GM23338 (cell line): ENCODE measurements at regions not wholly inside any gene's neighbourhood (a gene's known extent, or its start where the extent isn't known, plus 50 kb on each side); places are given as distances from the start of the nearest gene placed in this dataset.

Experiments
- CREB1 ChIP-seq: fragments of 250-450 bp; sonication (Bioruptor Pico); IDR thresholded peaks from 2 replicates; pipeline ENCODE4 v1.5.0; 2020; ENCODE audit warnings: low read depth, mild to moderate bottlenecking, moderate library complexity
- EZH2 ChIP-seq: fragments of 200-600 bp; sonication (generic); IDR thresholded peaks from one replicate; pipeline ENCODE4 v1.8.0; 2017; ENCODE audit warnings: antibody characterized with exemption, mild to moderate bottlenecking, low read depth; ENCODE audit not compliant: unreplicated experiment
- EZH2phosphoT487 ChIP-seq: fragments of 200-600 bp; sonication (generic); IDR thresholded peaks from one replicate; pipeline ENCODE4 v1.8.1; 2018; ENCODE audit warnings: antibody characterized with exemption; ENCODE audit not compliant: unreplicated experiment
- POLR2AphosphoS5 ChIP-seq: IDR thresholded peaks from 2 replicates; pipeline ENCODE4 v1.6.1; 2016; ENCODE audit warnings: antibody characterized with exemption, low read depth
- ZNF114 ChIP-seq: fragments of 250-450 bp; sonication (Bioruptor Pico); IDR thresholded peaks from 2 replicates; pipeline ENCODE4 v1.5.0; 2020; ENCODE audit warnings: mild to moderate bottlenecking, moderate library complexity
- TF ChIP-seq, protein P1 (sequence below), 2 experiments: fragments of 200-600 bp in 1 of 2; sonication (generic) in 1 of 2; conservative IDR thresholded peaks; 2 replicates each; pipeline versions ENCODE4 v1.5.1 to v1.6.1; 2016 to 2017; ENCODE audit warnings: antibody characterized with exemption in 2 of 2, low read depth in 2 of 2, mild to moderate bottlenecking in 2 of 2, moderate library complexity in 1 of 2
- TF ChIP-seq, protein P2 (sequence below): IDR thresholded peaks from one replicate; pipeline ENCODE4 v1.6.1; 2018; ENCODE audit warnings: antibody characterized with exemption; ENCODE audit not compliant: unreplicated experiment

GRCh38 chr2:238554468-238555315 lies 128.0 kb downstream of the ASB1 start:
- no peak for TF ChIP-seq POLR2AphosphoS5
- TF ChIP-seq, protein P1, sequence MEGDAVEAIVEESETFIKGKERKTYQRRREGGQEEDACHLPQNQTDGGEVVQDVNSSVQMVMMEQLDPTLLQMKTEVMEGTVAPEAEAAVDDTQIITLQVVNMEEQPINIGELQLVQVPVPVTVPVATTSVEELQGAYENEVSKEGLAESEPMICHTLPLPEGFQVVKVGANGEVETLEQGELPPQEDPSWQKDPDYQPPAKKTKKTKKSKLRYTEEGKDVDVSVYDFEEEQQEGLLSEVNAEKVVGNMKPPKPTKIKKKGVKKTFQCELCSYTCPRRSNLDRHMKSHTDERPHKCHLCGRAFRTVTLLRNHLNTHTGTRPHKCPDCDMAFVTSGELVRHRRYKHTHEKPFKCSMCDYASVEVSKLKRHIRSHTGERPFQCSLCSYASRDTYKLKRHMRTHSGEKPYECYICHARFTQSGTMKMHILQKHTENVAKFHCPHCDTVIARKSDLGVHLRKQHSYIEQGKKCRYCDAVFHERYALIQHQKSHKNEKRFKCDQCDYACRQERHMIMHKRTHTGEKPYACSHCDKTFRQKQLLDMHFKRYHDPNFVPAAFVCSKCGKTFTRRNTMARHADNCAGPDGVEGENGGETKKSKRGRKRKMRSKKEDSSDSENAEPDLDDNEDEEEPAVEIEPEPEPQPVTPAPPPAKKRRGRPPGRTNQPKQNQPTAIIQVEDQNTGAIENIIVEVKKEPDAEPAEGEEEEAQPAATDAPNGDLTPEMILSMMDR (conservative IDR thresholded peaks at IDR 0.05; ENCODE audit: low read depth in 2 of 2), result no peak
- no peak for TF ChIP-seq CREB1 (CRISPR knock-in tag)
- no peak for TF ChIP-seq ZNF114 (CRISPR knock-in tag)
- TF ChIP-seq EZH2phosphoT487, result no peak
- TF ChIP-seq, protein P2, sequence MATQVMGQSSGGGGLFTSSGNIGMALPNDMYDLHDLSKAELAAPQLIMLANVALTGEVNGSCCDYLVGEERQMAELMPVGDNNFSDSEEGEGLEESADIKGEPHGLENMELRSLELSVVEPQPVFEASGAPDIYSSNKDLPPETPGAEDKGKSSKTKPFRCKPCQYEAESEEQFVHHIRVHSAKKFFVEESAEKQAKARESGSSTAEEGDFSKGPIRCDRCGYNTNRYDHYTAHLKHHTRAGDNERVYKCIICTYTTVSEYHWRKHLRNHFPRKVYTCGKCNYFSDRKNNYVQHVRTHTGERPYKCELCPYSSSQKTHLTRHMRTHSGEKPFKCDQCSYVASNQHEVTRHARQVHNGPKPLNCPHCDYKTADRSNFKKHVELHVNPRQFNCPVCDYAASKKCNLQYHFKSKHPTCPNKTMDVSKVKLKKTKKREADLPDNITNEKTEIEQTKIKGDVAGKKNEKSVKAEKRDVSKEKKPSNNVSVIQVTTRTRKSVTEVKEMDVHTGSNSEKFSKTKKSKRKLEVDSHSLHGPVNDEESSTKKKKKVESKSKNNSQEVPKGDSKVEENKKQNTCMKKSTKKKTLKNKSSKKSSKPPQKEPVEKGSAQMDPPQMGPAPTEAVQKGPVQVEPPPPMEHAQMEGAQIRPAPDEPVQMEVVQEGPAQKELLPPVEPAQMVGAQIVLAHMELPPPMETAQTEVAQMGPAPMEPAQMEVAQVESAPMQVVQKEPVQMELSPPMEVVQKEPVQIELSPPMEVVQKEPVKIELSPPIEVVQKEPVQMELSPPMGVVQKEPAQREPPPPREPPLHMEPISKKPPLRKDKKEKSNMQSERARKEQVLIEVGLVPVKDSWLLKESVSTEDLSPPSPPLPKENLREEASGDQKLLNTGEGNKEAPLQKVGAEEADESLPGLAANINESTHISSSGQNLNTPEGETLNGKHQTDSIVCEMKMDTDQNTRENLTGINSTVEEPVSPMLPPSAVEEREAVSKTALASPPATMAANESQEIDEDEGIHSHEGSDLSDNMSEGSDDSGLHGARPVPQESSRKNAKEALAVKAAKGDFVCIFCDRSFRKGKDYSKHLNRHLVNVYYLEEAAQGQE, result no peak
- TF ChIP-seq EZH2, result no peak
